Right atrium auricular region (tissue), 2 donors: ENCODE measurements at regions not wholly inside any gene's neighbourhood (a gene's known extent, or its start where the extent isn't known, plus 50 kb on each side); places are given as distances from the start of the nearest gene placed in this dataset.

Experiments used
- DNase-seq: peaks from one replicate; pipeline ENCODE4 v3.0.0-alpha.2; 2019; ENCODE audit warnings: low spot score
- H3K27ac ChIP-seq, 2 donors: fragments of 200-600 bp; sonication (generic); 1 replicate in 1 of 2; 2 replicates in 1 of 2; pipeline ENCODE4 v1.5.1; 2016 to 2019
- H3K27me3 ChIP-seq, 2 donors: fragments of 200-600 bp; sonication (generic); one replicate each; pipeline versions ENCODE4 v1.5.1 to v1.6.0; 2017 to 2019
- H3K36me3 ChIP-seq: fragments of 200-600 bp; sonication (generic); one replicate; pipeline ENCODE4 v1.5.1; 2016
- H3K4me1 ChIP-seq, 2 donors: fragments of 200-600 bp; sonication (generic); one replicate each; pipeline versions ENCODE4 v1.5.1 to v1.6.0; 2017 to 2019
- H3K4me3 ChIP-seq, 2 donors: fragments of 200-600 bp; sonication (generic); 1 replicate in 1 of 2; 2 replicates in 1 of 2; pipeline ENCODE4 v1.5.1; 2017 to 2019; ENCODE audit warnings: mild to moderate bottlenecking in 1 of 2, moderate library complexity in 1 of 2
- H3K9me3 ChIP-seq, 2 donors: fragments of 200-600 bp; sonication (generic); one replicate each; pipeline ENCODE4 v1.5.1; 2019
- TF ChIP-seq, protein P1 (sequence below), 2 donors: fragments of 200-600 bp; sonication (generic); IDR thresholded peaks; one replicate each; pipeline ENCODE4 v1.5.1; 2019; ENCODE audit warnings: antibody characterized with exemption in 2 of 2

- Histone ChIP-seq H3K4me3 (no peak overlapping the region), H3K4me1 (no peaks in the 10 kb centered on the region), H3K36me3 (no peaks in the 10 kb centered on the region), H3K27ac (no peak overlapping the region), H3K27me3 (no peaks in the 10 kb centered on the region), H3K9me3 (no peaks in the 10 kb centered on the region)
- no peak for DNase-seq
- TF ChIP-seq, protein P1, sequence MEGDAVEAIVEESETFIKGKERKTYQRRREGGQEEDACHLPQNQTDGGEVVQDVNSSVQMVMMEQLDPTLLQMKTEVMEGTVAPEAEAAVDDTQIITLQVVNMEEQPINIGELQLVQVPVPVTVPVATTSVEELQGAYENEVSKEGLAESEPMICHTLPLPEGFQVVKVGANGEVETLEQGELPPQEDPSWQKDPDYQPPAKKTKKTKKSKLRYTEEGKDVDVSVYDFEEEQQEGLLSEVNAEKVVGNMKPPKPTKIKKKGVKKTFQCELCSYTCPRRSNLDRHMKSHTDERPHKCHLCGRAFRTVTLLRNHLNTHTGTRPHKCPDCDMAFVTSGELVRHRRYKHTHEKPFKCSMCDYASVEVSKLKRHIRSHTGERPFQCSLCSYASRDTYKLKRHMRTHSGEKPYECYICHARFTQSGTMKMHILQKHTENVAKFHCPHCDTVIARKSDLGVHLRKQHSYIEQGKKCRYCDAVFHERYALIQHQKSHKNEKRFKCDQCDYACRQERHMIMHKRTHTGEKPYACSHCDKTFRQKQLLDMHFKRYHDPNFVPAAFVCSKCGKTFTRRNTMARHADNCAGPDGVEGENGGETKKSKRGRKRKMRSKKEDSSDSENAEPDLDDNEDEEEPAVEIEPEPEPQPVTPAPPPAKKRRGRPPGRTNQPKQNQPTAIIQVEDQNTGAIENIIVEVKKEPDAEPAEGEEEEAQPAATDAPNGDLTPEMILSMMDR (IDR thresholded peaks at IDR 0.05), result no peak
These were observed 94.3 kb downstream of the EDN1 start for GRCh38 chr6:12384357-12384912.

DNA sequence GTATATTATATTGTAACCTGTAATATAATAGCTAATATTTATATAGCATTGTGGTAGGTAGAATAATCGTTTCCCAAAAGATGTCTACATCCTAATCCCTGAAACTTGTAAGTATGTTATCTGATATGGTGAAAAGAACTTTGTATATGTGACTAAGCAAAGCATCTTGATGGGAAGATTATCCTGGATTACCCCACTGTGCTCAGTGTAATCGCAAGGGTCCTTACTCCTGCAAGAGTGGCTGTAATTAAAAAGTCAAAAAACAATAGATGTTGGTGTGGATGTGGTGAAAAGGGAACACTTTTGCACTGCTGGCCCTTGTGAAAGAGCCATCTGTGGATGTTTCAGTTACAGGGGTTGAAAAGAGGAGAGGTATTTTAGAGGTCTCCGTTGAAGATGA is 95.2 kb downstream of the EDN1 start:
- Histone ChIP-seq H3K4me1 (no peaks in the 10 kb centered on the region), H3K27me3 (no peaks in the 10 kb centered on the region), H3K4me3 (no peak overlapping the region), H3K27ac (no peak overlapping the region), H3K36me3 (no peaks in the 10 kb centered on the region), H3K9me3 (no peaks in the 10 kb centered on the region)
- no peak for DNase-seq
- TF ChIP-seq, protein P1 (IDR thresholded peaks at IDR 0.05), result no peak

DNA sequence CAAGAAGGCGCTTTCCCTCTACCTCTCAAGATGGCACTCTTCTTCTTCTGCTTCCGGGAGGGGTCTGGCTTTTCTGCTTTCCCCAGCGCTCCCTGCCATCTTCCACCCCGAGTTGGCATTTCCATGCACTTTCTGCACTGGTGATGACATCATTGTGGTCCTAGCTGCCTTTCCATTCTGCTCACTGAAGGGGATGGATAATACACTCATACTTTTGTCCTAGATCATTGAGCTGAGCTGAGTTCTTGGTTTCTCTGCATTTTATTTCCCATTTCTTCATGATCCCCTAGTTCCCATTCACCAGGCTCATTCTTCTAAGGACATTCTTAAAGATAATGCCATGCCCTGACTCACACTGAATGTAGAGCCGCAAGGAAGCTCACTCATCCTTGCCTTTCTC is 96.7 kb downstream of the EDN1 start:
- Histone ChIP-seq H3K4me1 (no peaks in the 10 kb centered on the region), H3K27me3 (no peaks in the 10 kb centered on the region), H3K9me3 (no peaks in the 10 kb centered on the region), H3K36me3 (no peaks in the 10 kb centered on the region), H3K4me3 (no peak overlapping the region), H3K27ac (no peak overlapping the region)
- DNase-seq, result no peak
- TF ChIP-seq, protein P1 (IDR thresholded peaks at IDR 0.05), result no peak

GRCh38 chr6:12391472-12391871 is 101.3 kb downstream of the EDN1 start:
- H3K27ac ChIP-seq, result no peak overlapping the region
- TF ChIP-seq, protein P1 (IDR thresholded peaks at IDR 0.05), result no peak
- no peaks in the 10 kb centered on the region for H3K27me3 ChIP-seq
- no peaks in the 10 kb centered on the region for H3K4me1 ChIP-seq
- H3K4me3 ChIP-seq, result no peak overlapping the region
- DNase-seq, result no peak
- no peaks in the 10 kb centered on the region for H3K36me3 ChIP-seq
- no peaks in the 10 kb centered on the region for H3K9me3 ChIP-seq

GRCh38 chr6:12392490-12392889 is 102.3 kb downstream of the EDN1 start:
- TF ChIP-seq, protein P1 (IDR thresholded peaks at IDR 0.05), result no peak

GRCh38 chr6:12393100-12393499 is 102.9 kb downstream of the EDN1 start:
- Histone ChIP-seq H3K36me3 (no peaks in the 10 kb centered on the region), H3K4me1 (no peaks in the 10 kb centered on the region), H3K27ac (no peak overlapping the region), H3K4me3 (no peak overlapping the region), H3K9me3 (no peaks in the 10 kb centered on the region), H3K27me3 (no peaks in the 10 kb centered on the region)
- no peak for DNase-seq
- TF ChIP-seq, protein P1 (IDR thresholded peaks at IDR 0.05), result no peak

More at GRCh38 chr6:12392490-12392889, 102.3 kb downstream of the EDN1 start:
- Histone ChIP-seq H3K27ac (no peak overlapping the region), H3K4me1 (no peaks in the 10 kb centered on the region), H3K4me3 (no peak overlapping the region), H3K36me3 (no peaks in the 10 kb centered on the region), H3K9me3 (no peaks in the 10 kb centered on the region), H3K27me3 (no peaks in the 10 kb centered on the region)
- DNase-seq, result no peak
